ENCODE measurements at regions not wholly inside any gene's neighbourhood (a gene's known extent, or its start where the extent isn't known, plus 50 kb on each side); places are given as distances from the start of the nearest gene placed in this dataset.
"Not testable (repeated sequence)": the region's sequence is repeated elsewhere in the genome, so short reads cannot be mapped to it uniquely, and the experiment has no call there.

- no peak for DNase-seq (ENCODE audit: low read depth)
Measured at GRCh38 chr2:155665704-155666103, 666.8 kb downstream of the NR4A2 start.

- no peak for DNase-seq (ENCODE audit: low read depth)
Measured at GRCh38 chr2:155663265-155663664, 669.3 kb downstream of the NR4A2 start.

- no peak for DNase-seq (ENCODE audit: low read depth)
Measured at GRCh38 chr2:155662224-155662623, 670.3 kb downstream of the NR4A2 start.

- DNase-seq (ENCODE audit: low read depth): no peak
Measured at GRCh38 chr2:155653176-155653575, 679.3 kb downstream of the NR4A2 start.

- no peak for DNase-seq (ENCODE audit: low read depth)
Measured at GRCh38 chr2:155651851-155652250, 680.7 kb downstream of the NR4A2 start.

- DNase-seq (ENCODE audit: low read depth): no peak
Measured at GRCh38 chr2:155645791-155646190, 686.7 kb downstream of the NR4A2 start.

GRCh38 chr2:155643056-155643775 lies 689.3 kb downstream of the NR4A2 start:
- no peak for DNase-seq (ENCODE audit: low read depth)

GRCh38 chr2:155633887-155634570 lies 698.5 kb downstream of the NR4A2 start:
- DNase-seq (ENCODE audit: low read depth): no peak

GRCh38 chr2:155633060-155633839 lies 699.3 kb downstream of the NR4A2 start:
- DNase-seq (ENCODE audit: low read depth): no peak

GRCh38 chr2:155630760-155631159 lies 701.8 kb downstream of the NR4A2 start:
- no peak for DNase-seq (ENCODE audit: low read depth)

- no peak for DNase-seq (ENCODE audit: low read depth)
Measured at GRCh38 chr2:155622443-155622842, 710.1 kb downstream of the NR4A2 start.

- no peak for DNase-seq (ENCODE audit: low read depth)
Measured at GRCh38 chr2:155600914-155601760, 731.4 kb downstream of the NR4A2 start.

GRCh38 chr2:155600296-155600695 lies 732.2 kb downstream of the NR4A2 start:
- DNase-seq (ENCODE audit: low read depth): no peak

- DNase-seq (ENCODE audit: low read depth): no peak
Measured at GRCh38 chr2:155599834-155600233, 732.7 kb downstream of the NR4A2 start.

- no peak for DNase-seq (ENCODE audit: low read depth)
Measured at GRCh38 chr2:155583674-155584195, 748.8 kb downstream of the NR4A2 start.

GRCh38 chr2:155574941-155575340 lies 757.6 kb downstream of the NR4A2 start:
- no peak for DNase-seq (ENCODE audit: low read depth)

GRCh38 chr2:155547571-155547970 lies 785.0 kb downstream of the NR4A2 start:
- DNase-seq (ENCODE audit: low read depth): no peak

- no peak for DNase-seq (ENCODE audit: low read depth)
Measured at GRCh38 chr2:155546721-155547555, 785.6 kb downstream of the NR4A2 start.

GRCh38 chr2:155539028-155539427 lies 793.5 kb downstream of the NR4A2 start:
- not testable (repeated sequence) for DNase-seq (ENCODE audit: low read depth)

GRCh38 chr2:155528034-155528433 lies 804.5 kb downstream of the NR4A2 start:
- no peak for DNase-seq (ENCODE audit: low read depth)

GRCh38 chr2:155525199-155525598 lies 807.3 kb downstream of the NR4A2 start:
- no peak for DNase-seq (ENCODE audit: low read depth)
